ENCODE measurements at regions not wholly inside any gene's neighbourhood (a gene's known extent, or its start where the extent isn't known, plus 50 kb on each side); places are given as distances from the start of the nearest gene placed in this dataset.
A peak's percentile ranks its signal among the peaks of the same experiment; 100 is the strongest.
"Not testable (repeated sequence)": the region's sequence is repeated elsewhere in the genome, so short reads cannot be mapped to it uniquely, and the experiment has no call there.

- DNase-seq (ENCODE audit: low read depth, low spot score) = no peak
- H3K27ac ChIP-seq = no peak overlapping the region
These were observed 476.4 kb upstream of the LRFN5 start for GRCh38 chr14:41130274-41130673.

DNA sequence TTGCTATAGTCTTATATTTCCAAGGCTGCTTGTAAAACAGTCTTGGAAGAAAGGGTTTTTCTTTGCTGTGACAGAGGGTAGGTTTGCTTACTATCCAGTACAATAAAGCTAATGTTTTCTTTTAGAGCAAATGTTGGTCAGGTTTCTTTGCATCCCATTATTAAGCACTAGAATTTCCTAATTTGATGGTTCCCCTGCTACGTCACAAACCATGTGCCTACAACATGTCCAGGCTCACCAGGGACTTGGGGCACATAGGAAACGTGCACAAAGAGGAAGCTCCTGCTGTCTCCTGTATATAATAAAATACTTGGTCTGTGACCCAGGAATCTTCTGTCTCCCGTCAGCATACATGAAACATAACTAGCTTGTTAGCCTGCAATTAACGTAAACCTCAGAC is 486.3 kb upstream of the LRFN5 start:
- DNase-seq (ENCODE audit: low read depth, low spot score) = no peak
- no peak overlapping the region for H3K27ac ChIP-seq

- DNase-seq (ENCODE audit: low read depth, low spot score) = no peak
- no peak overlapping the region for H3K27ac ChIP-seq
These were observed 510.5 kb upstream of the LRFN5 start for GRCh38 chr14:41096131-41096530.

- no peak overlapping the region for H3K27ac ChIP-seq
- no peak for DNase-seq (ENCODE audit: low read depth, low spot score)
These were observed 519.6 kb upstream of the LRFN5 start for GRCh38 chr14:41087056-41087455.

DNA sequence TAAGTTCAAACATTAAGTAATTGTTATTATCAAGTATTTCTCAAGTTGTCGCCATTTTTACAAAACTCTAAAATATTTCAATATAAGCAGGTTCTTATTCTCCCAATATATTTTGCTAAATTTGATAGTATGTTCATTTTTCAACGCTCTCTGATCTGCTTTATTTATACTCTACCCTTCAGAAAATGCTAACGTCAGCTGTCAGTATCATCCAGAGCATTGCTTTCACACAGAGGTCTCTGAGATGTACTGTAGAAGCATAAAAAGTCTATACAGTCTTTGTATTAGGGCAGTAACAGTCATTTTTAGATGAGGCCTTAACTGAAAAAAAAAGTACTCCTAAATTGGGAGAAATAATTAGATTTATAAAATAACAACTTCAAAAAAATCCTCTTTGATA is 533.1 kb upstream of the LRFN5 start:
- no peak overlapping the region for H3K27ac ChIP-seq
- DNase-seq (ENCODE audit: low read depth, low spot score) = no peak

GRCh38 chr14:41072776-41073175 is 533.9 kb upstream of the LRFN5 start:
- DNase-seq (ENCODE audit: low read depth, low spot score) = no peak

GRCh38 chr14:41071351-41071750 is 535.3 kb upstream of the LRFN5 start:
- no peak for DNase-seq (ENCODE audit: low read depth, low spot score)
- no peak overlapping the region for H3K27ac ChIP-seq

More at GRCh38 chr14:41072776-41073175, 533.9 kb upstream of the LRFN5 start:
- no peak overlapping the region for H3K27ac ChIP-seq

DNA sequence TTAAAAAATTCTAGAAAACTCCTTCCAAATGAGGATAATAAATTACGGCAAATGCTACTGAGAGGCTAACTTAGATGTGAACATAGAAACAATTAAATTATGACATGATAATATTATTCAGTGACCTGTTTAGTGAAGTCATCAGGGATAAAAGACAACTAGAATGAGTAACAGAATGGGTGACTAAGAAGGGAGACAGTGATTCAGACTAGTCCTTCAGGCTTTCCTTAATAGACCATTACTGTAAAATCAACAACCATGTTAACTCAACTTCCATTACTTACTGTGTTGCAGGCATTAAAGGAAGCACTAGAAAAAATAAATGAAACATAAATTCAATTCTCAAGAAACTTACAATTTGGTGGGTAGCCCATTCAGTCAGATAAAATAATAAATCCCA is 543.9 kb upstream of the LRFN5 start:
- peak; percentile 14 for DNase-seq (ENCODE audit: low read depth, low spot score)
- H3K27ac ChIP-seq = no peak overlapping the region

DNA sequence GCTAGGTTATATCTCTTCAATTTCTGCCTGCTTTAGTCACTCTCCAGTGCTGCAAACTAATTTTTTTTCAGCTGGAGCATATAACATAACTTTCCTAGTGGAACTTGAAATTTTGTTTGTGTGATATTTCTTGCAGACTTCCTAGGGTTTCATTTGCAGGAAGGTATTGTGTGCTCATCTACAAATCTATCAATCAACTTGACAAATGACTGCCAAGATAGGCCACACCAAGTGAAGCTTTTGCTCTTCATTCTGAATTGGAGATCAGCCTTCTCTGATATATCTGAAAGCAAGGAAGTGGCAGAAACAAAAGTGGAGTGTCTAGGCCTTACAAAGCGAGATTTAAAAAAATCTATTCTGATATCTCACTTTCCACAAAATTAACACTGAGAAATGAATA is 551.1 kb upstream of the LRFN5 start:
- no peak overlapping the region for H3K27ac ChIP-seq
- no peak for DNase-seq (ENCODE audit: low read depth, low spot score)

DNA sequence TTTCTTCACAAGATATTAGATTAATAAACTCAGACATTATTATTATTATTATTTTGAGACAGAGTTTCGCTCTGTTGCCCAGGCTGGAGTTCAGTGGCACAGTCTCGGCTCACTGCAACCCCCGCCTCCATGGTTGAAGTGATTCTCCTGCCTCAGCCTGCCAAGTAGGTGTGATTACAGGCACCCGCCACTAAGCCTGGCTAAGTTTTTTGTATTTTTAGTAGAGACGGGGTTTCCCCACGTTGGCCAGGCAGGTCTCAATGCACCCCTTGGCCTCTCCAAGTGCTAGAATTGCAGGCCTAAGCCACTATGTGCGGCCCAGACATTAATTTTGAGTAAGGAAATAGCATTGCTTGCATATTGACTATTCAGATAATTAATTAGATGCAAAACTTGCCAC is 554.9 kb upstream of the LRFN5 start:
- H3K27ac ChIP-seq = no peak overlapping the region
- no peak for DNase-seq (ENCODE audit: low read depth, low spot score)

DNA sequence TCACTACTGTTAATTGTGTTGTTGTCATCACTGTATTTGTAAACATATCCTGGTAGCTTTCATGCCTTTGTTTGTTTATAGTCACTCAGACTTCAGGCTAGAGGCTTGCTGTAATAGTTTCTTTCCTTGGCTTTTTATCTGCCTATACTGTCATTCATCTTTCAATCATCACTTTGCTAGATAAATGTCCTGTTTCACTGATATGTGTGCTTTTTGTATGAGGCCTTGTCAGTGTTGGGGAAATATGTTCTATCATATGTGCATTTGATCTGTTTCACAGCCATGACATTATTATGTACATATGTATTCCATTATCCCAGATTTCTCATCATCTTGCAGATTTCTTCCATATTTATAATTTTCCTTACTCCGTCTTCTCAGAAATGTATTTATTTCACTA is 558.9 kb upstream of the LRFN5 start:
- H3K27ac ChIP-seq = no peak overlapping the region
- no peak for DNase-seq (ENCODE audit: low read depth, low spot score)

- no peak overlapping the region for H3K27ac ChIP-seq
- DNase-seq (ENCODE audit: low read depth, low spot score) = no peak
These were observed 569.3 kb upstream of the LRFN5 start for GRCh38 chr14:41037388-41037787.

GRCh38 chr14:41034969-41035368 is 571.7 kb upstream of the LRFN5 start:
- H3K27ac ChIP-seq = no peak overlapping the region
- DNase-seq (ENCODE audit: low read depth, low spot score) = no peak

DNA sequence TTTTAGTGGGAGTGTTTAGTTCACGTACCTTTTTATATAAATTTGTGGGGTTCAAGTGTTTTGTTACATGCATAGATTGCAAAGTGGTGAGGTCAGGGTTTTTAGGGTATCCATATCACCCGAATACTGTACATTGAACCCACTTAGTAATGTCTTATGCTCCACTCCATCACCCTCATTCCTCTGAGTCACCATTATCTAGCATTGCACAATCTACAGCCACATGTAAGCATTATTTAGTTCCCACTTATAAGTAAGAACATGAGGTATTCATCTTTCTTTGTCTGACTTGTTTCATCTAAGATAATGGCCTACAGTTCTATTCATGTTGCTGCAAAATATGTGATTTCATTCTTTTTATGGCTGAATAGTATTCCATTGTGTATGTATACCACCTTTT is 583.7 kb upstream of the LRFN5 start:
- no peak for DNase-seq (ENCODE audit: low read depth, low spot score)

GRCh38 chr14:41016213-41016612 is 590.5 kb upstream of the LRFN5 start:
- no peak for DNase-seq (ENCODE audit: low read depth, low spot score)
- no peak overlapping the region for H3K27ac ChIP-seq

More for the DNA sequence above, 583.7 kb upstream of the LRFN5 start:
- no peak overlapping the region for H3K27ac ChIP-seq

GRCh38 chr14:41000350-41000749 is 606.3 kb upstream of the LRFN5 start:
- no peak for DNase-seq (ENCODE audit: low read depth, low spot score)
- H3K27ac ChIP-seq = no peak overlapping the region

- no peak overlapping the region for H3K27ac ChIP-seq
- no peak for DNase-seq (ENCODE audit: low read depth, low spot score)
These were observed 617.4 kb upstream of the LRFN5 start for GRCh38 chr14:40989260-40989659.

DNA sequence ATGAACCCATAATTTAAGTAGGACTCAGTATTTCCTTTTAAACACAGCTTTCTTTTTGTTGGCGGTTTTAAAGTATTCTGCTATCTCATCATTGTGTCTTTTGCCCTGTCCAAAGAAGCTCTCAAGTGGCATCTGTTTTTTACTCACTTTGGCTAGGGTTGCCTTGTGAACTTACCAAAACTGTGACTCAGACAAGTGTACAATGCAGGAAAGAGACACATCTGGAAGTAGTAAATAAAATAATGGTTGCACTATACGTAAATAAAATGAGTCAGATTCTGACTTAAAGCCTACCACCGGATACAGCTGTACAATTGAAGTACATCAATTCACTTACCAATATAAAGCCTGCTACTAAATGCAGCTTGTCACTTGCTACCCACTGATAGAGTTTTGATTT is 619.2 kb upstream of the LRFN5 start:
- DNase-seq (ENCODE audit: low read depth, low spot score) = no peak
- H3K27ac ChIP-seq = no peak overlapping the region

GRCh38 chr14:40986655-40987054 is 620.0 kb upstream of the LRFN5 start:
- H3K27ac ChIP-seq = no peak overlapping the region
- no peak for DNase-seq (ENCODE audit: low read depth, low spot score)

DNA sequence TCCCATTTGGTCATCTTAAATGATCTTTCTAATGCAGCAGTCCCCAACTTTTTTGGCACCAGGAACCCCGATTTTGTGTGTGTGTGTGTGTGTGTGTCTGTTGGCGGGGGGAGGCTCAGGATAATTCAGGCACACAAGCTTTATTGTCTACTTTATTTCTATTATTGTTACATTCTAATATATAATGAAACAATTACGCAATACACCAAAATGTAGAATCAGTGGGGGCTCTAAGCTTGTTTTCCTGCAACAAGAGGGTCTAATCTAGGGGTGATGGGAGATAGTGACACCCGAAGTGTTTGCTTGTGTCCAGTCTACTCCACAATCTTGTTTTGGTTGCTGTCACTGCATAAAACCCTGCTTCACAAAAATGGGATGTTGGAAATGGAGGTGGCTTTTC is 621.1 kb upstream of the LRFN5 start:
- DNase-seq (ENCODE audit: low read depth, low spot score) = no peak
- no peak overlapping the region for H3K27ac ChIP-seq

- DNase-seq (ENCODE audit: low read depth, low spot score) = no peak
- no peak overlapping the region for H3K27ac ChIP-seq
These were observed 623.1 kb upstream of the LRFN5 start for GRCh38 chr14:40983604-40984003.

GRCh38 chr14:40981247-40981646 is 625.4 kb upstream of the LRFN5 start:
- H3K27ac ChIP-seq = no peak overlapping the region
- peak; percentile 5 for DNase-seq (ENCODE audit: low read depth, low spot score)

GRCh38 chr14:40960257-40960656 is 646.4 kb upstream of the LRFN5 start:
- not testable (repeated sequence) for H3K27ac ChIP-seq; DNase-seq (ENCODE audit: low read depth, low spot score)
